Jurkat, Clone E6-1 (cell line): ENCODE measurements at regions not wholly inside any gene's neighbourhood (a gene's known extent, or its start where the extent isn't known, plus 50 kb on each side); places are given as distances from the start of the nearest gene placed in this dataset.

Experiments
- DNase-seq: peaks from one replicate; pipeline ENCODE4 v3.0.0-alpha.2; 2011; ENCODE audit warnings: low read depth, low spot score
- H3K4me3 ChIP-seq: 2 replicates; pipeline ENCODE4 v1.5.1; 2011; ENCODE audit warnings: mild to moderate bottlenecking, low read length, control low read depth, moderate library complexity

- DNase-seq, result no peak
Observed at GRCh38 chr4:52265781-52266525, 214.8 kb downstream of the SPATA18 start.

GRCh38 chr4:52266537-52267137 lies 215.5 kb downstream of the SPATA18 start:
- H3K4me3 ChIP-seq, result no peak overlapping the region
- no peak for DNase-seq

More at GRCh38 chr4:52265781-52266525, 214.8 kb downstream of the SPATA18 start:
- no peak overlapping the region for H3K4me3 ChIP-seq

DNA sequence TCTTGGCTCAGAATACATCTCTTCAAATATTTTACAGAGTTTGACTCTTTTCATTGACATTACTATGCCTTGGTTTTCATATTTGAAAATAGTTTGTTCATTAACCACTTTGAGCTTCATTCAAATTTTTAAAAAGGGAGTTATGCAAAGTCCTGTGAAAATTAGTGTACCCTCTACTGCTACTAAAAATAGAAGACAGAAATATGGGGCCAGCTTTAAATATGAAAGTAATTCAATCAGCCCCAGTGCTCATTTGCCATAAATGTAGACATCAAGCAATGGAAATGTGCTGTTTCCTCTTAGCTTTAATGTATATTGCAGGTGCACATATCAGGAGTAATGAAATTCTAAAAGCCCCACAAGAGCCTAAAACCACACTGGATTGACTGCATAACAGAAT lies 218.7 kb downstream of the SPATA18 start:
- no peak for DNase-seq
- no peak overlapping the region for H3K4me3 ChIP-seq

GRCh38 chr4:52273885-52274284 lies 222.8 kb downstream of the SPATA18 start:
- no peak for DNase-seq
- H3K4me3 ChIP-seq, result no peak overlapping the region

- DNase-seq, result no peak
- H3K4me3 ChIP-seq, result no peak overlapping the region
Observed at GRCh38 chr4:52288212-52288855, 237.2 kb downstream of the SPATA18 start.

- DNase-seq, result no peak
- H3K4me3 ChIP-seq, result no peak overlapping the region
Observed at GRCh38 chr4:52290466-52290865, 239.4 kb downstream of the SPATA18 start.

- H3K4me3 ChIP-seq, result no peak overlapping the region
- DNase-seq, result no peak
Observed at GRCh38 chr4:52292245-52292644, 241.1 kb downstream of the SPATA18 start.

DNA sequence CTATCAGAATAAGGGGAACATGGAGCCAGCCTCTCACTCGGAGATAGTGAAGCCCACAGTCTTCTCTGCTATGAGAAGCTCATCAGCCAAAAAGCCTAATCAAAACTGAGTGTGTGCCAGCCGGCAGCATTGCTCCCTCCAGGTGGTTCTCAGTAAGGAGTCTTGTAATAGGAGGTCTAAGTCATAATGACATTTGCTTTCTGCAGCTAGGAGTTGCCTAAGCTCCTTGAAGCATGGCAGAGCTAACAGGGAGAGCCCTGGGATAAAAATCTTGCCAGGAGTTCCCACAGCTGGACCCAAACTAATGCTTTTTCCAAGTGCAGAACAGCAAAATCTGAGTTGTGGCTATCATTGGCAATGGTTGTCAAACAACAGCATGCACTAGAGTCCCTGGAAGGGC lies 245.2 kb downstream of the SPATA18 start:
- no peak for DNase-seq

GRCh38 chr4:52298444-52298843 lies 247.3 kb downstream of the SPATA18 start:
- no peak for DNase-seq
- no peak overlapping the region for H3K4me3 ChIP-seq

More for the DNA sequence above, 245.2 kb downstream of the SPATA18 start:
- H3K4me3 ChIP-seq, result no peak overlapping the region

DNA sequence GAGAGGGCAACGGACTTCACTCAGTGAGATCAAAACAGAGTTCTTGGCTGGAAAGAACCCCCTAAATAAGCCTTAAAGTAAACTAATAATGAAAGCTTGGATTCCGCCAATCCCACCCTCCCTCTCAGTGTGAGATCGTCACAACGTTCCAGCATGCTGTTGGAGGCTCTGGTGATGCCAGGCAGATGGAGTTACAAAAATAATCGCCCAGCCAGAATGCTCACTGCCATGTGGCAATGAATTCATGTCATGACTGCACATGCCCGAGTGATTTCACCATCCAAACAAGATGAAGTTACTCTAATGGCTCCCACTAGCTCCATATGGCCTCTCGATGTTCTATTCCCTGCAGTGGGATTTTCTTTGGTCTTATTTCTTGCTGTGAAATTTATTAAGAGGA lies 248.0 kb downstream of the SPATA18 start:
- no peak for DNase-seq
- no peak overlapping the region for H3K4me3 ChIP-seq

GRCh38 chr4:52311464-52312125 lies 260.5 kb downstream of the SPATA18 start:
- no peak overlapping the region for H3K4me3 ChIP-seq
- no peak for DNase-seq

- H3K4me3 ChIP-seq, result no peak overlapping the region
- DNase-seq, result no peak
Observed at GRCh38 chr4:52312722-52313121, 261.6 kb downstream of the SPATA18 start.

- H3K4me3 ChIP-seq, result no peak overlapping the region
- DNase-seq, result no peak
Observed at GRCh38 chr4:52317361-52317879, 266.3 kb downstream of the SPATA18 start.

GRCh38 chr4:52317981-52318380 lies 266.9 kb downstream of the SPATA18 start:
- H3K4me3 ChIP-seq, result no peak overlapping the region
- no peak for DNase-seq

- H3K4me3 ChIP-seq, result no peak overlapping the region
- DNase-seq, result no peak
Observed at GRCh38 chr4:52329894-52330293, 278.8 kb downstream of the SPATA18 start.

GRCh38 chr4:52343595-52343994 lies 292.5 kb downstream of the SPATA18 start:
- no peak overlapping the region for H3K4me3 ChIP-seq
- no peak for DNase-seq

- no peak overlapping the region for H3K4me3 ChIP-seq
- no peak for DNase-seq
Observed at GRCh38 chr4:52350926-52351325, 299.8 kb downstream of the SPATA18 start.

- H3K4me3 ChIP-seq, result no peak overlapping the region
- no peak for DNase-seq
Observed at GRCh38 chr4:52358366-52358765, 300.7 kb downstream of the USP46 start.

DNA sequence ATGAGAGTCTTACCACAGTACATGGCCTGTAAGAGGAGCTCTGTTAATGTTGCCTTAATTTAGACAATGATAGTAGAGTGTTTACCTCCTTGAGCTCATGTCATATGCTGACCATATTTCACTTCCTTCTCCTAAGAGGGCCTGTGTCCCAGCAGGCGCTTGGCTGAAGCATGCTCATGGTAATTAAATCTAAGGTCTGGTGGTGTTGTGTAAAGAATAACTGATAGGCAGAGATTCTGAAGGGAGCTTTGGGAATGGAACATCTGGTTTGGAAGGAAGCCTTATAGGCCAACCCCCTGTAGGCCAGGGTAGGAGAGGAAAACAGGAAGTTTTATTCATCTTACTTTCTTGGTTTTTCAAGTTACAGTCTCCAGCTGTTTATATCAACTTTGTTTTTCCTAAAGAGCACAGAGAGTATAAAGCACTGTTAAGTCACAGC lies 300.2 kb downstream of the USP46 start:
- no peak for DNase-seq
- no peak overlapping the region for H3K4me3 ChIP-seq

- no peak for DNase-seq
- H3K4me3 ChIP-seq, result no peak overlapping the region
Observed at GRCh38 chr4:52366191-52366590, 292.9 kb downstream of the USP46 start.
